ENCODE measurements at regions not wholly inside any gene's neighbourhood (a gene's known extent, or its start where the extent isn't known, plus 50 kb on each side); places are given as distances from the start of the nearest gene placed in this dataset.

DNA sequence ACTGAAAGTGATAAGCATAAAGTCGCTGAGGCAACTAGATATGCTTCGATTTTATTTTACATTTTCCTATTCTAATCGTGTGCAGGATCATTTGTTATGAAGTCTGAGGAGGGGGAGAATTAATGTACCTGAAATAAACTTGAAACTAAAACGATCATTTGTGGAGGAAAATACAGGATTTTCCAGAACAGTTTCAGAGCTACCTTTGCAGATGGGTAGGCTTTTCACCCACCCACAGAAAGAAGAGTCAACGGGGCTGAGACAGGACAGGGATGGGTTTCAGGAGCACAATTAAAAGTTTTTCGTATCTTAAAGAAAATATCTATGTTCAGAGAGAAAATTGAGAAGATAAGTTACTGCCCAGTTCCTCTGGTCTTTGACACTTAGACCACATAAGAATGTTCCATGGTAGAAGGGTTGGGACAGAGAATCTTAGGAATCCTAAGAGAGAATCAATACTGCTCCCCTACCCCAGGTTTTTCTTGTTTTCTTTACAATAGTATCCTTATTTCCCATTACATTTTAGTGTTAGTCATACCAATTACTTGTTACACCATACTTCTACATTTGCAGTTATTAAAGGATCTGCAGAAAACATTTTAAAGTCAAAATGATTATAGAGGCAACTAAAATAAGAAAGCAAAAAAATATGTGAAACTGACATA, 211.4 kb downstream of the DEPDC1B start:
- no peak overlapping the region for H2AFZ ChIP-seq (ENCODE audit: low read length)
- no peaks in the 10 kb centered on the region for H4K20me1 ChIP-seq (ENCODE audit: insufficient read depth, low read length, poor library complexity, severe bottlenecking)
- no peaks in the 10 kb centered on the region for H3K9me2 ChIP-seq (replicated peaks; ENCODE audit: low read depth, low read length)
- no peak overlapping the region for H3K4me3 ChIP-seq (ENCODE audit: low read length, poor library complexity, severe bottlenecking)
- no peaks in the 10 kb centered on the region for H3K4me1 ChIP-seq (ENCODE audit: insufficient read depth, low read length, poor library complexity, severe bottlenecking)
- H3K4me2 ChIP-seq (ENCODE audit: low read depth, low read length, poor library complexity, severe bottlenecking) = no peak overlapping the region
- TF ChIP-seq, protein P1, sequence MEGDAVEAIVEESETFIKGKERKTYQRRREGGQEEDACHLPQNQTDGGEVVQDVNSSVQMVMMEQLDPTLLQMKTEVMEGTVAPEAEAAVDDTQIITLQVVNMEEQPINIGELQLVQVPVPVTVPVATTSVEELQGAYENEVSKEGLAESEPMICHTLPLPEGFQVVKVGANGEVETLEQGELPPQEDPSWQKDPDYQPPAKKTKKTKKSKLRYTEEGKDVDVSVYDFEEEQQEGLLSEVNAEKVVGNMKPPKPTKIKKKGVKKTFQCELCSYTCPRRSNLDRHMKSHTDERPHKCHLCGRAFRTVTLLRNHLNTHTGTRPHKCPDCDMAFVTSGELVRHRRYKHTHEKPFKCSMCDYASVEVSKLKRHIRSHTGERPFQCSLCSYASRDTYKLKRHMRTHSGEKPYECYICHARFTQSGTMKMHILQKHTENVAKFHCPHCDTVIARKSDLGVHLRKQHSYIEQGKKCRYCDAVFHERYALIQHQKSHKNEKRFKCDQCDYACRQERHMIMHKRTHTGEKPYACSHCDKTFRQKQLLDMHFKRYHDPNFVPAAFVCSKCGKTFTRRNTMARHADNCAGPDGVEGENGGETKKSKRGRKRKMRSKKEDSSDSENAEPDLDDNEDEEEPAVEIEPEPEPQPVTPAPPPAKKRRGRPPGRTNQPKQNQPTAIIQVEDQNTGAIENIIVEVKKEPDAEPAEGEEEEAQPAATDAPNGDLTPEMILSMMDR (conservative IDR thresholded peaks at IDR 0.05; ENCODE audit: low read length) = no peak
- TF ChIP-seq EZH2phosphoT487 (IDR thresholded peaks at IDR 0.05; ENCODE audit: borderline replicate concordance) = no peak
- no peaks in the 10 kb centered on the region for H3K79me2 ChIP-seq (ENCODE audit: insufficient read depth, low read length)
- H3K36me3 ChIP-seq (ENCODE audit: insufficient read depth, low read length) = no peaks in the 10 kb centered on the region
- no peak overlapping the region for H3K9ac ChIP-seq (ENCODE audit: low read depth, low read length, poor library complexity, severe bottlenecking)
- no peaks in the 10 kb centered on the region for H3K27me3 ChIP-seq (ENCODE audit: insufficient read depth, low read length, poor library complexity, severe bottlenecking)
- no peaks in the 10 kb centered on the region for H3K9me3 ChIP-seq (ENCODE audit: insufficient read depth, low read depth, low read length)
- H3F3A ChIP-seq (ENCODE audit: low read depth) = no peaks in the 10 kb centered on the region

DNA sequence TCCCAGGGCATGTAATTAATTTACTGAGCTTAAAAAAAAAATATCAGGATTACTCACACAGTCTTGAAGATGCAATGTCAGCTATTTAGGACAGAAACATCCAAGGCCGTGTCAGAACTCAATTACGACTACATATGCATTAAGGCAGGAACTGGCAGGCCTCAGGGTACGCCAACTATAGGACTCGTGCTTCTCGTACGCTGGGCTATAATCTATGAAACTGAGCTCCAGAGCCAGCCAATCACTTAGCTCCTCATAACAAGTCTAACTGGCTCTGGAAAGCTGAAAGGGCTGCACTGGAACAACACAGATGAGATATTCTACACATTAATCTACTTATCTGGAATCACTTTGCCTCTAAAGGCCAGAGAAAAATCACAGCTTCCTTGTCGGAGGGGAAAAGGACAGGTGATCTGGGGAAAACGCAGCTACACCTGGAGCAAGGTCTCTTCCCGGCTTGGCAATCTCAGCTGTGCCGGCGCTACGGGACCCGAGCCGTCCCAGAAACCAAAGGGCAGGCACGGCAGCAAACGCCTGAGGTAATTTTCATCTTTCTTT, 212.0 kb downstream of the DEPDC1B start:
- Histone ChIP-seq H2AFZ (ENCODE audit: low read length) (no peak overlapping the region), H4K20me1 (ENCODE audit: insufficient read depth, low read length, poor library complexity, severe bottlenecking) (no peaks in the 10 kb centered on the region), H3K9me3 (ENCODE audit: insufficient read depth, low read depth, low read length) (no peaks in the 10 kb centered on the region), H3K4me3 (ENCODE audit: low read length, poor library complexity, severe bottlenecking) (no peak overlapping the region), H3K36me3 (ENCODE audit: insufficient read depth, low read length) (no peaks in the 10 kb centered on the region), H3K79me2 (ENCODE audit: insufficient read depth, low read length) (no peaks in the 10 kb centered on the region), H3K9me2 (replicated peaks; ENCODE audit: low read depth, low read length) (no peaks in the 10 kb centered on the region), H3K27me3 (ENCODE audit: insufficient read depth, low read length, poor library complexity, severe bottlenecking) (no peaks in the 10 kb centered on the region), H3K9ac (ENCODE audit: low read depth, low read length, poor library complexity, severe bottlenecking) (no peak overlapping the region), H3K4me1 (ENCODE audit: insufficient read depth, low read length, poor library complexity, severe bottlenecking) (no peaks in the 10 kb centered on the region), H3F3A (ENCODE audit: low read depth) (no peaks in the 10 kb centered on the region), H3K4me2 (ENCODE audit: low read depth, low read length, poor library complexity, severe bottlenecking) (no peak overlapping the region)
- TF ChIP-seq, protein P1 (conservative IDR thresholded peaks at IDR 0.05; ENCODE audit: low read length) = no peak
- no peak for TF ChIP-seq EZH2phosphoT487 (IDR thresholded peaks at IDR 0.05; ENCODE audit: borderline replicate concordance)

DNA sequence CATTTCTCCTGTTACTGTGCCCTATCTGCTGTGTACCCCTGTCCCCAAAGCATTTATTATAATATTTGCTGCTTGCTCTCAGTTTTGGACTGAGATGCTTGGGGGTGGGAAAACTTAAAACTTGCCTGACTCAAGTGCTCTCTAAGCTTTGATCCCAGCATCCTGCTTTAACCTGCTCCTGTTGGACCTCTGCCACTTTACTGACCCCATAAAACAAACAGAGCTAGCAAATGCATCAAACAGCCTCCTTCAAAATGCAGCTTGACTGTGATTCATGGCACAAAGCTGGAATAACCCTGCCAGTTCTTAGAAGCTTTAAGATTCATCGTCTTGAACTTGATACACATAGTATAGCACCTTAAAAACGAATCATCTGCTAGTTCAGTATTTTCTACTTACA, 212.5 kb downstream of the DEPDC1B start:
- no peaks in the 10 kb centered on the region for H3K79me2 ChIP-seq (ENCODE audit: insufficient read depth, low read length)
- H4K20me1 ChIP-seq (ENCODE audit: insufficient read depth, low read length, poor library complexity, severe bottlenecking) = no peaks in the 10 kb centered on the region

More for the DNA sequence above, 212.5 kb downstream of the DEPDC1B start:
- Histone ChIP-seq H3K9me2 (replicated peaks; ENCODE audit: low read depth, low read length) (no peaks in the 10 kb centered on the region), H3K9me3 (ENCODE audit: insufficient read depth, low read depth, low read length) (no peaks in the 10 kb centered on the region), H3K4me1 (ENCODE audit: insufficient read depth, low read length, poor library complexity, severe bottlenecking) (no peaks in the 10 kb centered on the region), H3F3A (ENCODE audit: low read depth) (no peaks in the 10 kb centered on the region), H3K36me3 (ENCODE audit: insufficient read depth, low read length) (no peaks in the 10 kb centered on the region), H3K4me2 (ENCODE audit: low read depth, low read length, poor library complexity, severe bottlenecking) (no peak overlapping the region), H3K4me3 (ENCODE audit: low read length, poor library complexity, severe bottlenecking) (no peak overlapping the region), H3K9ac (ENCODE audit: low read depth, low read length, poor library complexity, severe bottlenecking) (no peak overlapping the region), H3K27me3 (ENCODE audit: insufficient read depth, low read length, poor library complexity, severe bottlenecking) (no peaks in the 10 kb centered on the region), H2AFZ (ENCODE audit: low read length) (no peak overlapping the region)
- no peak for TF ChIP-seq EZH2phosphoT487 (IDR thresholded peaks at IDR 0.05; ENCODE audit: borderline replicate concordance)
- TF ChIP-seq, protein P1 (conservative IDR thresholded peaks at IDR 0.05; ENCODE audit: low read length) = no peak

All from Loucy (cell line).